ENCODE measurements at regions not wholly inside any gene's neighbourhood (a gene's known extent, or its start where the extent isn't known, plus 50 kb on each side); places are given as distances from the start of the nearest gene placed in this dataset.

GRCh38 chr1:243923292-243924171, 73.5 kb upstream of the AKT3 start:
- WGBS (ENCODE audit: insufficient coverage, insufficient replicate concordance, low lambda C conversion rate, missing lambda C conversion rate): 56% methylated on average over 13 of the region's 13 CpGs
- BruUV-seq (replicated peaks): no TSS peak
- no peak overlapping the region for H3K27ac ChIP-seq (ENCODE audit: control insufficient read depth, insufficient read depth)
- no peaks in the 10 kb centered on the region for H3K9me3 ChIP-seq (replicated peaks; ENCODE audit: control insufficient read depth, insufficient read depth, low read length)
- 0 out of 4 replicates have a peak, but pooled peaks cover 0 to 1% of the 10 kb centered on the region in 2 experiments for H3K27me3 ChIP-seq (replicated peaks in 1 of 2; ENCODE audit: control insufficient read depth in 2 of 2, insufficient read depth in 2 of 2, low read length in 1 of 2)
- no peaks in the 10 kb centered on the region for H3K79me2 ChIP-seq (ENCODE audit: control insufficient read depth, insufficient read depth, low read length)
- intact Hi-C loops (cut with micrococcal nuclease; ENCODE audit: unreplicated experiment): no loop called here
- in situ Hi-C loops (cut with MboI): no loop called here
- H3K9ac ChIP-seq (ENCODE audit: control insufficient read depth, insufficient read depth, low read length): no peak overlapping the region
- no peak overlapping the region for H3K4me2 ChIP-seq (ENCODE audit: control insufficient read depth, insufficient read depth)
- CTCF ChIA-PET: no interaction called here
- no peaks in the 10 kb centered on the region for H3K4me1 ChIP-seq (ENCODE audit: control insufficient read depth, insufficient read depth, low read length)
- RAD21 ChIA-PET (ENCODE audit: unreplicated experiment): no interaction called here
- no peak overlapping the region for H2AFZ ChIP-seq (ENCODE audit: control insufficient read depth, low read depth, low read length)
- no peaks in the 10 kb centered on the region for H3K36me3 ChIP-seq (ENCODE audit: control insufficient read depth in 2 of 2, insufficient read depth in 2 of 2, low read length in 1 of 2)
- FAIRE-seq (no peak), ATAC-seq (no peak), DNase-seq (ENCODE audit: low read depth, low spot score) (no peak)
- H4K20me1 ChIP-seq (ENCODE audit: control insufficient read depth, insufficient read depth): no peaks in the 10 kb centered on the region
- POLR2A ChIA-PET: no interaction called here
- H3K4me3 ChIP-seq: no peak overlapping the region
- SMC1A ChIA-PET (ENCODE audit: uncharacterized antibody, unreplicated experiment): no interaction called here
- TF ChIP-seq ZNF217 (IDR thresholded peaks at IDR 0.05) (no peak), NFIC (IDR thresholded peaks at IDR 0.05; ENCODE audit: low read depth, low read length) (no peak), JUND (IDR thresholded peaks at IDR 0.05; ENCODE audit: low read depth, low read length) (no peak), HDAC6 (IDR thresholded peaks at IDR 0.05; ENCODE audit: unreplicated experiment) (no peak), PRDM15 (CRISPR knock-in tag; IDR thresholded peaks at IDR 0.05) (no peak), SIN3A (IDR thresholded peaks at IDR 0.05; ENCODE audit: low read depth, low read length) (no peak), YBX1 (IDR thresholded peaks at IDR 0.05) (no peak)
- TF ChIP-seq, protein P1, sequence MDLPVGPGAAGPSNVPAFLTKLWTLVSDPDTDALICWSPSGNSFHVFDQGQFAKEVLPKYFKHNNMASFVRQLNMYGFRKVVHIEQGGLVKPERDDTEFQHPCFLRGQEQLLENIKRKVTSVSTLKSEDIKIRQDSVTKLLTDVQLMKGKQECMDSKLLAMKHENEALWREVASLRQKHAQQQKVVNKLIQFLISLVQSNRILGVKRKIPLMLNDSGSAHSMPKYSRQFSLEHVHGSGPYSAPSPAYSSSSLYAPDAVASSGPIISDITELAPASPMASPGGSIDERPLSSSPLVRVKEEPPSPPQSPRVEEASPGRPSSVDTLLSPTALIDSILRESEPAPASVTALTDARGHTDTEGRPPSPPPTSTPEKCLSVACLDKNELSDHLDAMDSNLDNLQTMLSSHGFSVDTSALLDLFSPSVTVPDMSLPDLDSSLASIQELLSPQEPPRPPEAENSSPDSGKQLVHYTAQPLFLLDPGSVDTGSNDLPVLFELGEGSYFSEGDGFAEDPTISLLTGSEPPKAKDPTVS (IDR thresholded peaks at IDR 0.05; ENCODE audit: low read depth, low read length): no peak
- TF ChIP-seq, protein P2, sequence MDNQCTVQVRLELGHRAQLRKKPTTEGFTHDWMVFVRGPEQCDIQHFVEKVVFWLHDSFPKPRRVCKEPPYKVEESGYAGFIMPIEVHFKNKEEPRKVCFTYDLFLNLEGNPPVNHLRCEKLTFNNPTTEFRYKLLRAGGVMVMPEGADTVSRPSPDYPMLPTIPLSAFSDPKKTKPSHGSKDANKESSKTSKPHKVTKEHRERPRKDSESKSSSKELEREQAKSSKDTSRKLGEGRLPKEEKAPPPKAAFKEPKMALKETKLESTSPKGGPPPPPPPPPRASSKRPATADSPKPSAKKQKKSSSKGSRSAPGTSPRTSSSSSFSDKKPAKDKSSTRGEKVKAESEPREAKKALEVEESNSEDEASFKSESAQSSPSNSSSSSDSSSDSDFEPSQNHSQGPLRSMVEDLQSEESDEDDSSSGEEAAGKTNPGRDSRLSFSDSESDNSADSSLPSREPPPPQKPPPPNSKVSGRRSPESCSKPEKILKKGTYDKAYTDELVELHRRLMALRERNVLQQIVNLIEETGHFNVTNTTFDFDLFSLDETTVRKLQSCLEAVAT (IDR thresholded peaks at IDR 0.05): no peak
- TF ChIP-seq, protein P3, sequence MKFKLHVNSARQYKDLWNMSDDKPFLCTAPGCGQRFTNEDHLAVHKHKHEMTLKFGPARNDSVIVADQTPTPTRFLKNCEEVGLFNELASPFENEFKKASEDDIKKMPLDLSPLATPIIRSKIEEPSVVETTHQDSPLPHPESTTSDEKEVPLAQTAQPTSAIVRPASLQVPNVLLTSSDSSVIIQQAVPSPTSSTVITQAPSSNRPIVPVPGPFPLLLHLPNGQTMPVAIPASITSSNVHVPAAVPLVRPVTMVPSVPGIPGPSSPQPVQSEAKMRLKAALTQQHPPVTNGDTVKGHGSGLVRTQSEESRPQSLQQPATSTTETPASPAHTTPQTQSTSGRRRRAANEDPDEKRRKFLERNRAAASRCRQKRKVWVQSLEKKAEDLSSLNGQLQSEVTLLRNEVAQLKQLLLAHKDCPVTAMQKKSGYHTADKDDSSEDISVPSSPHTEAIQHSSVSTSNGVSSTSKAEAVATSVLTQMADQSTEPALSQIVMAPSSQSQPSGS (IDR thresholded peaks at IDR 0.05; ENCODE audit: low read length): no peak
- TF ChIP-seq, protein P4, sequence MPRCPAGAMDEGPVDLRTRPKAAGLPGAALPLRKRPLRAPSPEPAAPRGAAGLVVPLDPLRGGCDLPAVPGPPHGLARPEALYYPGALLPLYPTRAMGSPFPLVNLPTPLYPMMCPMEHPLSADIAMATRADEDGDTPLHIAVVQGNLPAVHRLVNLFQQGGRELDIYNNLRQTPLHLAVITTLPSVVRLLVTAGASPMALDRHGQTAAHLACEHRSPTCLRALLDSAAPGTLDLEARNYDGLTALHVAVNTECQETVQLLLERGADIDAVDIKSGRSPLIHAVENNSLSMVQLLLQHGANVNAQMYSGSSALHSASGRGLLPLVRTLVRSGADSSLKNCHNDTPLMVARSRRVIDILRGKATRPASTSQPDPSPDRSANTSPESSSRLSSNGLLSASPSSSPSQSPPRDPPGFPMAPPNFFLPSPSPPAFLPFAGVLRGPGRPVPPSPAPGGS (IDR thresholded peaks at IDR 0.05; ENCODE audit: borderline replicate concordance, insufficient read depth, low read depth, low read length, poor library complexity, severe bottlenecking): no peak
